Astrocyte (in vitro differentiated cells and primary cell): ENCODE measurements at regions not wholly inside any gene's neighbourhood (a gene's known extent, or its start where the extent isn't known, plus 50 kb on each side); places are given as distances from the start of the nearest gene placed in this dataset.

Experiments
- CTCF ChIP-seq: IDR thresholded peaks from 2 replicates; pipeline ENCODE4 v1.5.1; 2011; ENCODE audit warnings: low read depth, mild to moderate bottlenecking, inconsistent platforms, low read length, moderate library complexity; ENCODE audit not compliant: insufficient read depth
- EZH2 ChIP-seq: IDR thresholded peaks from 2 replicates; pipeline ENCODE4 v1.6.1; 2012; ENCODE audit warnings: mild to moderate bottlenecking, low read length, inconsistent platforms; ENCODE audit not compliant: insufficient read depth

GRCh38 chr16:6189216-6189615, 1091.6 kb upstream of the EEF2KMT start:
- no peak for TF ChIP-seq CTCF
- TF ChIP-seq EZH2 = no peak
